WI38 (cell line): ENCODE measurements at regions not wholly inside any gene's neighbourhood (a gene's known extent, or its start where the extent isn't known, plus 50 kb on each side); places are given as distances from the start of the nearest gene placed in this dataset.

ENCODE experiments used
- H3K4me3 ChIP-seq: 2 replicates; pipeline ENCODE4 v1.5.1; 2011; ENCODE audit warnings: low read depth, mild to moderate bottlenecking, control low read depth, low read length
- TF ChIP-seq, protein P1 (sequence below): IDR thresholded peaks from 2 replicates; pipeline ENCODE4 v1.5.1; 2012; ENCODE audit warnings: low read depth, mild to moderate bottlenecking, control low read depth, low read length

DNA sequence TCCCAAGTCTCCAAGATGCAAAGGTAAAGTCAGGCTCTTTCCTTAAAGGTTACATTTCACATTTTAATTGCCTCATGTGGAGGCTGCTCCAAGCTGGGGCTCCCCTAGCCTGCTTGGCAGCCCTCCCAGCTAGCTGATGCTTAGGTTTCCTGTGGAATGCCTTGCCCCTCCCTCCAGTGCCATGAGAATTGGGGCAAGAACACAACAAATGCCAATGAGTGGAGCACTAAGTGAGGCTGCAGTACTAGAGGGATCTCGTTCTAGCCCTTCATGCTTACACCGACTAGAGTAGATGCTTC, 597.7 kb downstream of the MID1IP1 start:
- no peak overlapping the region for H3K4me3 ChIP-seq
- TF ChIP-seq, protein P1, sequence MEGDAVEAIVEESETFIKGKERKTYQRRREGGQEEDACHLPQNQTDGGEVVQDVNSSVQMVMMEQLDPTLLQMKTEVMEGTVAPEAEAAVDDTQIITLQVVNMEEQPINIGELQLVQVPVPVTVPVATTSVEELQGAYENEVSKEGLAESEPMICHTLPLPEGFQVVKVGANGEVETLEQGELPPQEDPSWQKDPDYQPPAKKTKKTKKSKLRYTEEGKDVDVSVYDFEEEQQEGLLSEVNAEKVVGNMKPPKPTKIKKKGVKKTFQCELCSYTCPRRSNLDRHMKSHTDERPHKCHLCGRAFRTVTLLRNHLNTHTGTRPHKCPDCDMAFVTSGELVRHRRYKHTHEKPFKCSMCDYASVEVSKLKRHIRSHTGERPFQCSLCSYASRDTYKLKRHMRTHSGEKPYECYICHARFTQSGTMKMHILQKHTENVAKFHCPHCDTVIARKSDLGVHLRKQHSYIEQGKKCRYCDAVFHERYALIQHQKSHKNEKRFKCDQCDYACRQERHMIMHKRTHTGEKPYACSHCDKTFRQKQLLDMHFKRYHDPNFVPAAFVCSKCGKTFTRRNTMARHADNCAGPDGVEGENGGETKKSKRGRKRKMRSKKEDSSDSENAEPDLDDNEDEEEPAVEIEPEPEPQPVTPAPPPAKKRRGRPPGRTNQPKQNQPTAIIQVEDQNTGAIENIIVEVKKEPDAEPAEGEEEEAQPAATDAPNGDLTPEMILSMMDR: no peak

- TF ChIP-seq, protein P1: no peak
- H3K4me3 ChIP-seq: no peak overlapping the region
These were observed 598.1 kb downstream of the MID1IP1 start for GRCh38 chrX:39399387-39399786.

GRCh38 chrX:39401483-39402110, 600.3 kb downstream of the MID1IP1 start:
- H3K4me3 ChIP-seq: no peak overlapping the region
- TF ChIP-seq, protein P1: no peak

DNA sequence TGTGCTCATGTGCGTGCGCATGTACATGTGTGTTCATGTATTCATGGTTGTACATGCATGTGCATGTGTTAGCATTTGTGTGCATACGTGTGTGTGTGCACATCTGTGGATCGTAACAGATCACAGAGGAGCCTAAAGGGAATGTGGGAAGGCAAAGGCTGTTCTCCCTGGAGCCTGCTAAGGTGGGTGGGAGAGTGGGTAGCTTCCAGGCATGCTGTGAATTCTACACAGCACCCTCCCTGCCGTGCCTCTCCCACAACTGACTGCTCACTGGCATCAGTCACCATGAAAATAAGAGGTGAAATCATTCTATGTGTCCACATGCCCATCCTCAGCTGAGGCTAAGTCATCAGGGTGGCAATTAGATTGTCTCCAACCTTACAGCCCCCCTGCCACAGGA, 600.9 kb downstream of the MID1IP1 start:
- TF ChIP-seq, protein P1: no peak
- no peak overlapping the region for H3K4me3 ChIP-seq

GRCh38 chrX:39406799-39407198, 605.5 kb downstream of the MID1IP1 start:
- TF ChIP-seq, protein P1: no peak
- H3K4me3 ChIP-seq: no peak overlapping the region

GRCh38 chrX:39409246-39409917, 608.1 kb downstream of the MID1IP1 start:
- TF ChIP-seq, protein P1: no peak
- H3K4me3 ChIP-seq: no peak overlapping the region

- H3K4me3 ChIP-seq: no peak overlapping the region
- TF ChIP-seq, protein P1: no peak
These were observed 613.1 kb downstream of the MID1IP1 start for GRCh38 chrX:39414290-39414854.
